Cardiac muscle cell (in vitro differentiated cells and primary cell): ENCODE measurements at regions not wholly inside any gene's neighbourhood (a gene's known extent, or its start where the extent isn't known, plus 50 kb on each side); places are given as distances from the start of the nearest gene placed in this dataset.

Experiments used
- DNase-seq, 2 donors: peaks; one replicate each; pipeline versions ENCODE4 v3.0.0 to v3.0.0-alpha.2; 2010 to 2017; ENCODE audit warnings: low read depth in 1 of 2, low spot score in 1 of 2
- H3K27ac ChIP-seq: fragments of 200-600 bp; sonication (generic); 2 replicates; pipeline ENCODE4 v1.5.1; 2016
- H3K27me3 ChIP-seq: fragments of 200-600 bp; sonication (generic); 2 replicates; pipeline ENCODE4 v1.6.0; 2016; ENCODE audit warnings: control low read depth
- H3K36me3 ChIP-seq: fragments of 200-600 bp; sonication (generic); 2 replicates; pipeline ENCODE4 v1.5.1; 2016; ENCODE audit warnings: control low read depth
- H3K4me1 ChIP-seq: fragments of 200-600 bp; sonication (generic); 2 replicates; pipeline ENCODE4 v1.8.1; 2017; ENCODE audit warnings: low read depth, mild to moderate bottlenecking, mixed run types
- H3K4me3 ChIP-seq: fragments of 200-600 bp; sonication (generic); 2 replicates; pipeline ENCODE4 v1.5.1; 2016; ENCODE audit warnings: mild to moderate bottlenecking
- H3K9me3 ChIP-seq: fragments of 200-600 bp; sonication (generic); 2 replicates; pipeline ENCODE4 v1.5.1; 2017; ENCODE audit warnings: low read depth, mild to moderate bottlenecking, control low read depth
- CTCF ChIP-seq: IDR thresholded peaks from 2 replicates; pipeline ENCODE4 v1.5.1; 2012; ENCODE audit warnings: low read depth, mild to moderate bottlenecking, low read length

DNA sequence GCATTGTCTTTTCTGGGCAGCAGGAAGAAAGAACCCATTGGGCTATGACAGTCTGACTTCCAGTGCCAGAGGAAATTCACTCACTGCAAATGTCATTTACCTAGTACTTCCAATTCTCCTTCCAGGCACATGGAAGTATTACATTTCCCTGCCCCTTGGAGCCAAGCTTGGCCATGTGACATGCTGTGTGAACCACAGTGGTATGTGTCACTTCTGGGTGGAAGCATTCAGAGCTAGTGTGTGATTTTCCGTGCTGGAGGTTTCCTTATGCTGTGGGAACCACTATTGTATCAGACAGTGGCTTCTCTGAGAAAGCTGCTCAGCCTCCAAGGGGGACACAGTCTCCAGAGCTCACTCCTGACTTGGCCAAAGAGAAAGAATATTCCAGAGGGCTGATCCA lies 387.6 kb downstream of the CDC5L start:
- Histone ChIP-seq H3K27ac (no peak overlapping the region), H3K9me3 (no peaks in the 10 kb centered on the region), H3K27me3 (peaks cover 26% of the 10 kb centered on the region), H3K4me1 (no peaks in the 10 kb centered on the region), H3K4me3 (no peak overlapping the region), H3K36me3 (no peaks in the 10 kb centered on the region)
- DNase-seq, result no peak
- TF ChIP-seq CTCF, result no peak

DNA sequence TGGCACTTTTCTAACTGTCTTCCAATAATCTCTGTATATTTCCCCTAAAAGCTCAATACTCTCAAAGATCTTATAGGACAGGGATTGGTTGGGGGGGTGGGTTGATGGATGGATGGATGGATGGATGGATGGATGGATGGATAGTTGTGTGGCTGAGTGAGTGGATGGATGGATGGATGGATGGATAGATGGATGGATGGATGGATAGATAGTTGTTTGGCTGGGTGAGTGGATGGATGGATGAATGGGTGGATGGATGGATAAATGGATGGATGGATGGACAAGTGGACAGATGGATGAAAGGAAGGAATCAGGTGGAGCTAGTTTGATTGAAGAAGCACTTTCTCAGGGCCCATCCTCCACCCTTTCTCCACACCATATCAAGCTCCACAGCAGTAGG lies 388.8 kb downstream of the CDC5L start:
- no peak for TF ChIP-seq CTCF

GRCh38 chr6:44778513-44778912 lies 391.0 kb downstream of the CDC5L start:
- no peak for DNase-seq
- Histone ChIP-seq H3K27ac (no peak overlapping the region), H3K4me3 (no peak overlapping the region), H3K4me1 (no peaks in the 10 kb centered on the region), H3K27me3 (peaks cover 48% of the 10 kb centered on the region), H3K9me3 (no peaks in the 10 kb centered on the region), H3K36me3 (no peaks in the 10 kb centered on the region)
- TF ChIP-seq CTCF, result no peak

More for the DNA sequence above, 388.8 kb downstream of the CDC5L start:
- H3K4me1 ChIP-seq, result no peaks in the 10 kb centered on the region
- H3K9me3 ChIP-seq, result no peaks in the 10 kb centered on the region
- peaks cover 39% of the 10 kb centered on the region for H3K27me3 ChIP-seq
- no peak overlapping the region for H3K4me3 ChIP-seq
- no peak for DNase-seq
- no peak overlapping the region for H3K27ac ChIP-seq
- no peaks in the 10 kb centered on the region for H3K36me3 ChIP-seq
